Small intestine (tissue), 7 donors: ENCODE measurements at regions not wholly inside any gene's neighbourhood (a gene's known extent, or its start where the extent isn't known, plus 50 kb on each side); places are given as distances from the start of the nearest gene placed in this dataset.

ENCODE experiments used
- DNase-seq, 2 donors: peaks; one replicate each; pipeline versions ENCODE4 v3.0.0 to v3.0.0-alpha.2; 2013
- FAIRE-seq: peaks from 2 replicates; lab custom pipeline; 2012; peaks lifted over from hg19 to GRCh38; lab: Jason Lieb, UNC
- H3K27ac ChIP-seq, 3 donors: one replicate each; pipeline ENCODE4 v1.5.1; 2013; ENCODE audit warnings: low read length in 2 of 3, mild to moderate bottlenecking in 2 of 3, control low read depth in 1 of 3, inconsistent platforms in 1 of 3, low read depth in 1 of 3, moderate library complexity in 1 of 3
- H3K27me3 ChIP-seq, 3 donors: one replicate each; pipeline ENCODE4 v1.6.1; 2013; ENCODE audit warnings: low read length in 3 of 3, inconsistent platforms in 1 of 3; ENCODE audit not compliant: control insufficient read depth in 3 of 3, insufficient read depth in 3 of 3
- H3K36me3 ChIP-seq, 3 donors: one replicate each; pipeline ENCODE4 v1.6.1; 2013; ENCODE audit warnings: low read length in 3 of 3, inconsistent platforms in 1 of 3, low read depth in 1 of 3, mild to moderate bottlenecking in 1 of 3, moderate library complexity in 1 of 3; ENCODE audit not compliant: control insufficient read depth in 3 of 3, insufficient read depth in 2 of 3
- H3K4me1 ChIP-seq, 3 donors: one replicate each; pipeline ENCODE4 v1.6.1; 2013; ENCODE audit warnings: low read length in 2 of 3, inconsistent platforms in 1 of 3, low read depth in 1 of 3, mild to moderate bottlenecking in 1 of 3, moderate library complexity in 1 of 3; ENCODE audit not compliant: control insufficient read depth in 3 of 3, insufficient read depth in 2 of 3
- H3K4me3 ChIP-seq, 3 donors: one replicate each; pipeline ENCODE4 v1.5.1; 2013; ENCODE audit warnings: low read length in 3 of 3, control low read depth in 1 of 3, inconsistent platforms in 1 of 3, low read depth in 1 of 3, mild to moderate bottlenecking in 1 of 3, moderate library complexity in 1 of 3
- H3K9me3 ChIP-seq, 2 donors: one replicate each; pipeline ENCODE4 v1.6.1; 2013; ENCODE audit warnings: low read depth in 1 of 2, low read length in 1 of 2; ENCODE audit not compliant: control insufficient read depth in 2 of 2, insufficient read depth in 1 of 2
- WGBS, 3 donors: extraction: QIAGEN DNeasy Blood & Tissue Kit; methylation state at CpG; one replicate each; pipeline ENCODE4 v1.1.7; 2013; 5-methylcytosine and 5-hydroxymethylcytosine counted together
- donor health status: healthy with polysubstance abuse.
- donor health status: control.
- donor health status: control.
- donor health status: Bipolar disorder and iron deficiency.
- donor health status: healthy.

DNA sequence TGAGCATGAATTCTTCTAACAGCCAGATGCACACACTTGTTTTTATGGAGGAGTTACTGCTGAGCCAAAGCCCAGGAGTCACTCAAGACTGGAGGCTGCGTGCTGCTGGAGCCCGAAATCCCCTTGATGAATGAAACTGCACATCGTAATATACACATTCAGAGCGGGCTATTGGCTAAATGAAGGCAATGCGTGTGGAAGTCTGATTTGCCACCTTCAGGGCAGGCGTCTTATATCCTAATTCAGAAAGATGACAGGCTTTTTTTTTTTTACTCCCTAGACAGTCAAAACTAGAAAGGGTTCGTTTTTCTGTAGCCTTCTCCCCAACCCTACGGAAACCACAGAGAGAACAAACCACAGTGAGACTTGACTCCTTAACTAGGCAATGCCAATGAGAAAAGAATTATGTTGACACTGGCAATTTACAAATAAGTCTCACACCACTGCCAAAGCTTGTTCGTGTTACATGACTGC, 227.2 kb upstream of the KLF14 start:
- Histone ChIP-seq H3K4me1 (peaks cover 0 to 6% (median 0%) of the 10 kb centered on the region in 3 donors), H3K4me3 (no peak overlapping the region), H3K36me3 (peaks cover 0 to 2% (median 0%) of the 10 kb centered on the region in 3 donors), H3K27ac (peak overlapping the region in 1 of 3 donors; percentile 33), H3K9me3 (no peaks in the 10 kb centered on the region), H3K27me3 (no peaks in the 10 kb centered on the region)
- FAIRE-seq (no peak), DNase-seq (peak in 1 of 2 donors; percentile 63)
- WGBS, 3 donors: 54 to 85% (median 69%) methylated on average over 9 of the region's 9 CpGs

GRCh38 chr7:130962109-130962508, 228.1 kb upstream of the KLF14 start:
- FAIRE-seq (no peak), DNase-seq (no peak)
- Histone ChIP-seq H3K9me3 (no peaks in the 10 kb centered on the region), H3K27me3 (no peaks in the 10 kb centered on the region), H3K4me1 (no peaks in the 10 kb centered on the region), H3K4me3 (no peak overlapping the region), H3K36me3 (peaks cover 0 to 2% (median 2%) of the 10 kb centered on the region in 3 donors), H3K27ac (peak overlapping the region in 1 of 3 donors; percentile 11)
- 93 to 96% (median 94%) methylated on average over 2 of the region's 2 CpGs for WGBS, 3 donors

GRCh38 chr7:130963339-130963738, 229.3 kb upstream of the KLF14 start:
- WGBS, 3 donors: 91 to 95% (median 91%) methylated on average over 5 of the region's 5 CpGs
- Histone ChIP-seq H3K36me3 (peaks cover 0 to 2% (median 2%) of the 10 kb centered on the region in 3 donors), H3K4me3 (no peak overlapping the region), H3K4me1 (no peaks in the 10 kb centered on the region), H3K27me3 (no peaks in the 10 kb centered on the region), H3K9me3 (no peaks in the 10 kb centered on the region), H3K27ac (no peak overlapping the region)
- FAIRE-seq: no peak
- no peak for DNase-seq

DNA sequence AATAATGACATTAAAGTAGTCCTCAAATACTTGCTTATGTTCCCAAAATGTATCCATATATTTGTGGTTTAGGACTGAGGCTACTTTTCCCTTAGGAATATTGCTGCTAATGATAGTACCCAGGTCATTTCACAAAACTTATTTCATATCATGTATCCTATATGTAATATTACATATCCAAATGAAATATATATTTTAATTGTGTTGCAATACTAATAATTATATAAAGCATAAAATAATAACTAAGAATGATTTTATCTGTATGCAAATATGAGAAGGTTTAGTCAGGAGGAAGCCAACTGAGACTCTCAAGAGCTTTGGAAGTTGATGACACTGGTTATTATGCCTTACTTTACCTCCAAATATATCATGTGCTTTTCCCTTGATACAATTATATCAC, 231.5 kb upstream of the KLF14 start:
- Histone ChIP-seq H3K36me3 (peaks cover 0 to 2% (median 2%) of the 10 kb centered on the region in 3 donors), H3K27me3 (no peaks in the 10 kb centered on the region), H3K4me3 (no peak overlapping the region), H3K9me3 (no peaks in the 10 kb centered on the region), H3K4me1 (peaks cover 0 to 2% (median 0%) of the 10 kb centered on the region in 3 donors), H3K27ac (no peak overlapping the region)
- DNase-seq (no peak), FAIRE-seq (no peak)

DNA sequence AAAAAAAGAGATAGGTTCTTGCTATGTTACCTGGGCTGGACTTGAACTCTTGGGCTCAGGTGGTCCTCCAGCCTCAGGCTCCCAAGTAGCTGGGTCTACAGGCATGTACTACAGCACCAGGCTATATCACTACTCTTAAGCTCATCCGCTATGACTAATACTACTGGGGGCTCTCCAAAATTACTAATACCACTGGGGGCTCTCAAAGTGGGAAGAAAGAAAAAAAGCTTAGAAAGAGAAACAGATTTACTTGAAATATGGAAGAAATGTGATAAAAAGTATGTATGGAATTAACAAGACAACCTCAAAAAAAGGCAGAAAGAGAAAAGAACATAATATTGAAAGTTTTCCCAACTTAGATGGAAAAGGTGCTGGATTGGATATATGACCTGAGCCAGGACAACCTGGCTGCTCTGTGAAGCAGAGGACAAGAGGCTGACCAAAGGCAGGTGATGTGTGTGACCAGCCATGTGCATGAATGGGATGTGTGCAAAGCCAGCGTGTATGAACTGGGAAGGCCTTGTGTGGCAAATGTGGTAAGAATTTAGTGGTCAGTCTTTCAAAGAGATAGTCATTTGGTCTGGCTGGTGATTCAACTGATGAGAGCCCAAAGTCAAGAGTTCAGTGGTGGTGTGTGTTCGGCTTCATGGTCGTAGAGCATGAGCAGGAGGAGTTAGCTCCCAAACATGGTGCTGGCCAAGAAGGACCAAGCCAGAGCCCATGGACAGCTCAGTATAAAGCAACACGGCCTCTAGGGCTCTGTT, 232.4 kb upstream of the KLF14 start:
- DNase-seq (no peak), FAIRE-seq (no peak)
- H3K4me3 ChIP-seq: no peak overlapping the region
- peaks cover 0 to 2% (median 2%) of the 10 kb centered on the region in 3 donors for H3K36me3 ChIP-seq
- no peak overlapping the region for H3K27ac ChIP-seq
- H3K27me3 ChIP-seq: no peaks in the 10 kb centered on the region
- no peaks in the 10 kb centered on the region for H3K9me3 ChIP-seq
- 79 to 92% (median 88%) methylated on average over 5 of the region's 5 CpGs for WGBS, 3 donors
- peaks cover 0 to 4% (median 4%) of the 10 kb centered on the region in 3 donors for H3K4me1 ChIP-seq

GRCh38 chr7:130970196-130970595, 236.2 kb upstream of the KLF14 start:
- peaks cover 0 to 4% (median 2%) of the 10 kb centered on the region in 3 donors for H3K36me3 ChIP-seq
- H3K27ac ChIP-seq: no peak overlapping the region
- no peaks in the 10 kb centered on the region for H3K27me3 ChIP-seq
- DNase-seq (no peak), FAIRE-seq (no peak)
- no peak overlapping the region for H3K4me3 ChIP-seq
- H3K4me1 ChIP-seq: peaks cover 0 to 4% (median 4%) of the 10 kb centered on the region in 3 donors
- peaks cover 0 to 12% of the 10 kb centered on the region in 2 donors for H3K9me3 ChIP-seq

- Histone ChIP-seq H3K4me1 (peaks cover 0 to 4% (median 4%) of the 10 kb centered on the region in 3 donors), H3K4me3 (no peak overlapping the region), H3K27ac (no peak overlapping the region), H3K9me3 (peaks cover 0 to 17% of the 10 kb centered on the region in 2 donors), H3K36me3 (peaks cover 0 to 4% (median 2%) of the 10 kb centered on the region in 3 donors), H3K27me3 (no peaks in the 10 kb centered on the region)
- WGBS, 3 donors: 30 to 38% (median 34%) methylated on average over 1 of the region's 1 CpG
- FAIRE-seq (no peak), DNase-seq (no peak)
These were observed 236.7 kb upstream of the KLF14 start for GRCh38 chr7:130970696-130971095.

GRCh38 chr7:130971297-130971696, 237.3 kb upstream of the KLF14 start:
- peaks cover 0 to 2% (median 2%) of the 10 kb centered on the region in 3 donors for H3K36me3 ChIP-seq

More at GRCh38 chr7:130971297-130971696, 237.3 kb upstream of the KLF14 start:
- Histone ChIP-seq H3K4me1 (peaks cover 0 to 4% (median 4%) of the 10 kb centered on the region in 3 donors), H3K27me3 (no peaks in the 10 kb centered on the region), H3K27ac (no peak overlapping the region), H3K4me3 (no peak overlapping the region), H3K9me3 (peaks cover 0 to 17% of the 10 kb centered on the region in 2 donors)
- FAIRE-seq (no peak), DNase-seq (no peak)
- WGBS, 3 donors: 73 to 83% (median 82%) methylated on average over 4 of the region's 4 CpGs
